AG09319 (cell line): ENCODE measurements at regions not wholly inside any gene's neighbourhood (a gene's known extent, or its start where the extent isn't known, plus 50 kb on each side); places are given as distances from the start of the nearest gene placed in this dataset.
A peak's percentile ranks its signal among the peaks of the same experiment; 100 is the strongest.

Experiments
- DNase-seq: peaks from one replicate; pipeline ENCODE4 v3.0.0-alpha.2; 2010; ENCODE audit warnings: low read depth; ENCODE audit errors: extremely low read depth
- TF ChIP-seq, protein P1 (sequence below): IDR thresholded peaks from 2 replicates; pipeline ENCODE4 v1.5.1; 2011; ENCODE audit warnings: low read depth, mild to moderate bottlenecking, inconsistent platforms, low read length, moderate library complexity

DNA sequence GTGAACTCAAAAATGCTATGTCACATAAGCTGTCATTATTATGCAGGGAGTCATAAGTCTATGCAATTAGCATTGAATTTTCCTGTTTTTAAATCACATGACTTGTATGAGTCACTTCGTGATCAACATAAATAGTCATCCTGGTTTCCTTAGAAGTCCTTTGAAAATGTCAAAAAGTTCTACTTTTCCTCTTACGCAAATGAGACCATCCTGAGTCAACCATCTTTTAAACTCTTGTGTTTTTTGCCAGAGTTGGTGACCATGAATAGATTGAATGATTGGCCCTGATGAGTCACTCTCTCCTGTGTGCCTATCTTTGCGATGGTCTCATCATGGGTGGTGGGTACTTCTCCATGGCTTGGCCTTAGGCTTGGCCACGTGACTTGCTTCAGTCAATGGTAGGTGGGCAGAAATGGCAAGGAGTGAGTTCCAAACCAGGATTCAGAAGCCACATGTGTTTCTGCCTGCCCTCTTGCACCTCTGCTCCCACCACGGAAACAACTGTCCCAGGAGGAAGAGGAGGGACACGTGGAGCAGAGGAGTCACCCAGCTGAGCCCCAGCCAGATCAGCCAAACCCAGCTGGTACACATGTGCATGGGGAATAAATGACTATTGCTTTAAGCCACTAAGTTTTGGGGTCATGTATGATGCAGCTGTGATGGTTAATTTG, 123.5 kb upstream of the CACNA1A start:
- TF ChIP-seq, protein P1, sequence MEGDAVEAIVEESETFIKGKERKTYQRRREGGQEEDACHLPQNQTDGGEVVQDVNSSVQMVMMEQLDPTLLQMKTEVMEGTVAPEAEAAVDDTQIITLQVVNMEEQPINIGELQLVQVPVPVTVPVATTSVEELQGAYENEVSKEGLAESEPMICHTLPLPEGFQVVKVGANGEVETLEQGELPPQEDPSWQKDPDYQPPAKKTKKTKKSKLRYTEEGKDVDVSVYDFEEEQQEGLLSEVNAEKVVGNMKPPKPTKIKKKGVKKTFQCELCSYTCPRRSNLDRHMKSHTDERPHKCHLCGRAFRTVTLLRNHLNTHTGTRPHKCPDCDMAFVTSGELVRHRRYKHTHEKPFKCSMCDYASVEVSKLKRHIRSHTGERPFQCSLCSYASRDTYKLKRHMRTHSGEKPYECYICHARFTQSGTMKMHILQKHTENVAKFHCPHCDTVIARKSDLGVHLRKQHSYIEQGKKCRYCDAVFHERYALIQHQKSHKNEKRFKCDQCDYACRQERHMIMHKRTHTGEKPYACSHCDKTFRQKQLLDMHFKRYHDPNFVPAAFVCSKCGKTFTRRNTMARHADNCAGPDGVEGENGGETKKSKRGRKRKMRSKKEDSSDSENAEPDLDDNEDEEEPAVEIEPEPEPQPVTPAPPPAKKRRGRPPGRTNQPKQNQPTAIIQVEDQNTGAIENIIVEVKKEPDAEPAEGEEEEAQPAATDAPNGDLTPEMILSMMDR: no peak
- no peak for DNase-seq

DNA sequence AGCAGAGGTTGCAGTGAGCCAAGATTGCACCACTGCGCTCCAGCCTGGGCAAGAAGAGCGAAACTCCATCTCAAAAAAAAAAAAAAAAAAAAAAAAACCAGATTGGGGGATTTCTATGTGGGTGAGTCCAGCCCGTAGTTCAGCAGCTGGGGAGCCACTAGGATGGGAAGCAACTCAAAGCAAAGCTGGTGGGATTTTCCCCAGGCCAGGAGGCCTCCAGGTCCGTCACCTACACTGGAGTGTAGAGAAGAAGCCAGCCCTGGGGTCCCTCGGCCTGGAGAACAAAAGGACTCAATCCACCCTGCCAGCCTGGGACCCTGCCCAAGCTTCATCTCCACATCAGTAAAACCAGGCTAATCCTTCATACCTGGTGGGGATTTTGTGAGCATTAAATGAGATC, 121.3 kb upstream of the CACNA1A start:
- no peak for DNase-seq
- TF ChIP-seq, protein P1: no peak

DNA sequence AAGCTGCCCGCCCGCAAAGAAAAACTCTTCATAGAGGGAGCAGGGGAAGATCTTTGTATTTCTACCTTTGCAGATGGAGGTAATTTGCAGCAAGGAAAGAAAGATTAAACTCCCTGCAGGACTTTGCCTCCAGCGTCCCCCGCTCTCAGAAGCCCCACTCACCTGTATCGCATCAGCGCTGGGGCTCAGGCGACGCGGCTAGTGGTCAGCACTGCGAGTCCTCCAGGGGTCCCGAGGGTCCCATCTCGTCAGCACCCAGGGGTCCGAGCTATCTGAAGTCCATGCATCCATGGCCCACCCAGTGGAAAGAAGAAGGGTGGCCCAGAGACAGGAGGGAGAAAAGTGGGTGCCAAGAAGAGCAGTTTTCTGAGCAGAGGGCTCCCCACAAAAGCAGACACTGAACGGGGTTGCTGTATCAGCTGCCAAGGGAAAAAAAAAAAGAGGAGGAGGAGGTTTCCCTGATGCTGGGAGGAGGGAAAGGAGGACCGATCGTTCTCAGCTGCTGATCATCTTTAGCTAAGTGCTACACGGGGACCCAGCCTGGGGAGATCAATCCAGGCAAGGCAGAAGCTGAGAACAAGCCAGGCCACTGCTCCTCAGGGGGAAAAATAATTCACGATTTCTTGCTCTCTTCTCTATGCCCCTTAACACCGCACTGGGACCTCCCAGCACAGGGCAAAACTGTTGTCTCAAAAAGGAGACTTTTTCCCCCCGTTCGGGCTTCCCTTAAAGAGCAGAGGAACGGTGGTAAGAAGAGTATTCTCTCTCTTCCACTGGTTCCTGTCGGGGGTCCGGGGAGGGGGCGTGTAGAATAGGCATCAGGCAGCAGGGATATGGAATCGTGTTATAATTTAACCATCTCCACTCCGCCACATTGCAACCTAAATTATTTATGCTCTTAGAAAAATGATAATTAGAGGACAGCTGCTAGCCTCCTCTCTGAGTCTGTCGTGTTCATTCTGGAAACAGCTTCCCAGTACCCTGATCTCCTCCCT, 117.7 kb upstream of the CACNA1A start:
- DNase-seq: no peak
- TF ChIP-seq, protein P1: no peak

DNA sequence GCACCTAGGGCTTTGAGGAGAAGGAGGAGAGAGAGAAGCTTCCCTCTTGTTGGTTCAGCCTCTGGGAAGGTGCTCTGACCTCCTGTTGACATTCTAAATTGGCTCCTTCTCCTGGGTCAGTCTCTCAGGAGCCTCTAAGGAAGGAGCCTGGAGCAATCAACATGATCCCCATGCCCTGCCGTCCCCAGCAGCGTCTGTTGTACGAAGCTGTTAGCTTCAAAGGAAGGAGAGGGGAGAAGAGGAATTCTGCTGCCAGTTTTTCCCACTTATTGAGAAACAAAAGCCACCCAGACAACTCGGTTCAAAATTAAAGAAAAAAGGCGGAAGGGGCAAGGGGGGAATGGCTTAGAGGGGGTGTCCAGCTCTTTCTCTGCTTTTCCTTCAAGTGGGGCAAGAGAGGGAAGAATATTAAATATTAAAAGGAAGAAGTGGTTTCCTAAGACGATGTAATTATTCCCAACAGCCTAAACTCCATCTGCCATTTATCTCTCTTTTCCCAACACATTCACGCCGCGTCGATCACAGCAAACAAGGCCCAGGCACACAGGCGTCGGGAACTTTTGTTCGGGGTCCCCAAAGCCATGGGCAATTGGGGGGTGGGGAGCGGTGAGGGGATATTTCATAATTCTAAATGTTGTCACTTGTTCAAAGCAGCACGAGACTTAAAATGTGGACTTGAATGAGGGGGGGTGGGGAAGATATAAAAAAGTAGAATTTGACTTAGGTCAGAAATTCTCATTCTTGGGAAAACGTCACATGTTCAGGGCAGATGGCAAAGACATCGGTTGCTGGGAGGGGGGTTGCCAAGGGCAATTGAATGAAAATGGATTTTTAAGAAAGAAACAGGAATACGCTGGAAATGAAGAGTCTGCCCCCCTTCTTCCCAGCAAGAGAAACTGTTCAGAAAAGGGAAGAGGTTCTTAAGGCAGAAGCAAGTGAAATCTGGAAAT, 116.8 kb upstream of the CACNA1A start:
- no peak for DNase-seq
- TF ChIP-seq, protein P1: no peak

DNA sequence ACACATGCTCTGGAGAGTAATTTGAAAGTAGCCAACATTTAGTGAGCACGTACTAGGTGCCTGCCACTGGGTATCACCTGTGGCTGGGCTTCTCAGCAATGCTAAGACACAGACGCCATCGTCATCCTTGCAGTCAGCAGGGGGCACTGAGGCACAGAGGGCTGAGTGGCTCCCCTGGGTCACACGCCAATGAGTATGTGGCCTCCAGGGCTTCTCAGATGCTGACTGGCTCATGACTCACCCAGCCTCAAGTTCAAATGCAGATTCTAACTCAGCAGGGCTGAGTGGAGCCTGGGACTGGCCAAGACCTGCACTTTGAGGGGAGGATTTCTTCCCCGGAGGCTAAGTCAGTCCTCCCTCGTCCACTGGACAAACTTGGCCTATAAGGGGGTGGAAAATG, 115.1 kb upstream of the CACNA1A start:
- DNase-seq: peak; percentile 79
- TF ChIP-seq, protein P1: peak; percentile 66

DNA sequence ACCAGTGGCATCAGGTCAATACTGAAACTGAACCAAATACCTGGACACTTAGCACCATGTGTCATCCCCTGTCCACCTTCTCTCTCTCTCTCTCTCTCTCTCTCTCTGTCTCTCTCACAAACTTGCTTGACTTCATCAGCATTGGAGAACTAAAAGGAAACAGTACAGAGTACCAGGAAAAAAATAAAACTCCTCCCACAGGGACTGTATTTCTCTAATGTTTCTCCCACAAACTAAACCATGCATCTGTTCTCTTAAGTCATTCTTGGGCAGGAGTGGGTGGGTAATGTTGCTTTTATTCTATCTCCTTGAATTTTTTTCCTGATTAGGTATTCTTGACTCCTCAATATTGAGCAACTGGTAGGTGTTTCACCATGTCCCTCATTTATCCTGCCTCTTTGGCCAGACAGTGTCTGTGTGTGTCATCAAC, 112.9 kb upstream of the CACNA1A start:
- no peak for DNase-seq
- TF ChIP-seq, protein P1: no peak
